C4-2B (cell line): ENCODE measurements at regions not wholly inside any gene's neighbourhood (a gene's known extent, or its start where the extent isn't known, plus 50 kb on each side); places are given as distances from the start of the nearest gene placed in this dataset.

Experiments
- ZFX ChIP-seq: fragments of 450-650 bp; IDR thresholded peaks from 2 replicates; pipeline ENCODE4 v1.6.1; 2017
- TF ChIP-seq, protein P1 (sequence below): fragments of 450-650 bp; conservative IDR thresholded peaks from 2 replicates; pipeline ENCODE4 v1.5.1; 2017; ENCODE audit warnings: mild to moderate bottlenecking

DNA sequence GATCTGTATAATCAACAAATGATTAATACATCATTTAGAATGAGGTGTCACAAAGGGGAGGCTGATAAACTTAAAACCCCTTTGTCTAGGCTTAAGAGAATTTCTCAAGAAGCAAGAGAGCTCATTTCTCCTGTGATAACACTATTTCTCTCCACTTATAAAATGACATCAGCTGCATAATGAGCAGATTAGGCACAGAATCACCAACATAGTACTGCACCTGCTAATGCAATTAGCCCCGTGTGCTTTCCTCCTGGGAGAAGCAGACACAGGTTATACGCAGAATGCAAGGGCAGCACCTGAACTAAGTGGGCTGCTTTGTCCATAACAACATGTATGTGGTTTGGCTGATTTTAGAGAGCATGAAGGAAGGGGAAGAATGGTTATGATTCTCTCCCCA is 515.3 kb upstream of the CFAP20DC start:
- TF ChIP-seq, protein P1, sequence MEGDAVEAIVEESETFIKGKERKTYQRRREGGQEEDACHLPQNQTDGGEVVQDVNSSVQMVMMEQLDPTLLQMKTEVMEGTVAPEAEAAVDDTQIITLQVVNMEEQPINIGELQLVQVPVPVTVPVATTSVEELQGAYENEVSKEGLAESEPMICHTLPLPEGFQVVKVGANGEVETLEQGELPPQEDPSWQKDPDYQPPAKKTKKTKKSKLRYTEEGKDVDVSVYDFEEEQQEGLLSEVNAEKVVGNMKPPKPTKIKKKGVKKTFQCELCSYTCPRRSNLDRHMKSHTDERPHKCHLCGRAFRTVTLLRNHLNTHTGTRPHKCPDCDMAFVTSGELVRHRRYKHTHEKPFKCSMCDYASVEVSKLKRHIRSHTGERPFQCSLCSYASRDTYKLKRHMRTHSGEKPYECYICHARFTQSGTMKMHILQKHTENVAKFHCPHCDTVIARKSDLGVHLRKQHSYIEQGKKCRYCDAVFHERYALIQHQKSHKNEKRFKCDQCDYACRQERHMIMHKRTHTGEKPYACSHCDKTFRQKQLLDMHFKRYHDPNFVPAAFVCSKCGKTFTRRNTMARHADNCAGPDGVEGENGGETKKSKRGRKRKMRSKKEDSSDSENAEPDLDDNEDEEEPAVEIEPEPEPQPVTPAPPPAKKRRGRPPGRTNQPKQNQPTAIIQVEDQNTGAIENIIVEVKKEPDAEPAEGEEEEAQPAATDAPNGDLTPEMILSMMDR, result no peak
- no peak for TF ChIP-seq ZFX
